Muscle of back (tissue), 3 donors: ENCODE measurements at regions not wholly inside any gene's neighbourhood (a gene's known extent, or its start where the extent isn't known, plus 50 kb on each side); places are given as distances from the start of the nearest gene placed in this dataset.
"Not testable (repeated sequence)": the region's sequence is repeated elsewhere in the genome, so short reads cannot be mapped to it uniquely, and the experiment has no call there.

ENCODE experiments used
- DNase-seq, 3 donors: peaks; one replicate each; pipeline versions ENCODE4 v3.0.0 to v3.0.0-alpha.2; 2013

- no peak for DNase-seq
Measured at GRCh38 chr10:114872519-114873087, 51.0 kb downstream of the FHIP2A start.

- DNase-seq: peak in 2 of 3 donors; percentile 40 to 74
Measured at GRCh38 chr10:114874827-114875411, 53.3 kb downstream of the FHIP2A start.

- DNase-seq: not testable (repeated sequence)
Measured at GRCh38 chr10:114875590-114876081, 54.1 kb downstream of the FHIP2A start.

- DNase-seq: no peak
Measured at GRCh38 chr10:114876169-114876568, 54.6 kb downstream of the FHIP2A start.

GRCh38 chr10:114876602-114877300 lies 55.2 kb downstream of the FHIP2A start:
- DNase-seq: peak in 2 of 3 donors; percentile 33 to 59

GRCh38 chr10:114877301-114877644 lies 55.7 kb downstream of the FHIP2A start:
- no peak for DNase-seq

GRCh38 chr10:114879093-114879492 lies 57.5 kb downstream of the FHIP2A start:
- DNase-seq: peak in 2 of 3 donors; percentile 46 to 66

- peak in 2 of 3 donors; percentile 17 to 52 for DNase-seq
Measured at GRCh38 chr10:114879541-114880158, 58.1 kb downstream of the FHIP2A start.

GRCh38 chr10:114881417-114881816 lies 56.6 kb upstream of the TRUB1 start:
- no peak for DNase-seq

GRCh38 chr10:114881901-114882300 lies 56.1 kb upstream of the TRUB1 start:
- peak in 1 of 3 donors; percentile 39 for DNase-seq

GRCh38 chr10:114885443-114885842 lies 52.6 kb upstream of the TRUB1 start:
- no peak for DNase-seq
